IMR-90 (cell line): ENCODE measurements at regions not wholly inside any gene's neighbourhood (a gene's known extent, or its start where the extent isn't known, plus 50 kb on each side); places are given as distances from the start of the nearest gene placed in this dataset.

Source experiments
- ATAC-seq: fragments of 200-7000 bp; cut with Tn5 transposase; 2 replicates; pipeline ENCODE4 v1.9.1; 2020; ENCODE audit warnings: low read depth, mild to moderate bottlenecking, moderate library complexity
- BruUV-seq: library from RNA; stranded (reverse); fragments of 400-500 nt; replicated peaks from 2 replicates; lab custom pipeline; 2021; lab: Mats Ljungman, UMichigan
- CTCF ChIA-PET: fragments of 300-600 bp; formaldehyde crosslinking; extraction: SDS; loops from one replicate; lab custom pipeline; 2021; ENCODE audit warnings: antibody characterized with exemption; lab: Yijun Ruan, JAX
- POLR2A ChIA-PET: fragments of 300-600 bp; sonication (Branson Sonifier 250); formaldehyde crosslinking; loops from one replicate; lab custom pipeline; 2022; ENCODE audit warnings: antibody characterized with exemption; ENCODE audit not compliant: unreplicated experiment; lab: Charles Lee
- DNase-seq: peaks from one replicate; pipeline ENCODE4 v3.0.0; 2013
- H2AFZ ChIP-seq: replicated peaks from 2 replicates; pipeline ENCODE3; 2013; ENCODE audit warnings: low read length, mild to moderate bottlenecking; ENCODE audit not compliant: poor library complexity
- H2AK5ac ChIP-seq: 2 replicates; pipeline ENCODE4 v1.6.1; 2013; ENCODE audit warnings: low read depth, low read length, inconsistent platforms
- H2AK9ac ChIP-seq: replicated peaks from 2 replicates; pipeline ENCODE3; 2013; ENCODE audit warnings: mild to moderate bottlenecking, low read depth, low read length, moderate library complexity; ENCODE audit not compliant: poor library complexity
- H2BK120ac ChIP-seq: 2 replicates; pipeline ENCODE4 v1.6.1; 2013; ENCODE audit warnings: low read depth, low read length, inconsistent platforms
- H2BK15ac ChIP-seq: 3 replicates; pipeline ENCODE4 v1.6.1; 2013; ENCODE audit warnings: low read depth, low read length, inconsistent platforms
- H2BK20ac ChIP-seq: 2 replicates; pipeline ENCODE4 v1.6.1; 2013; ENCODE audit warnings: low read depth, mild to moderate bottlenecking, inconsistent platforms, low read length, moderate library complexity
- H2BK5ac ChIP-seq: 2 replicates; pipeline ENCODE4 v1.6.1; 2013; ENCODE audit warnings: mild to moderate bottlenecking, low read depth, low read length, inconsistent platforms; ENCODE audit not compliant: poor library complexity, severe bottlenecking
- H3K14ac ChIP-seq: replicated peaks from 2 replicates; pipeline ENCODE4 v1.6.1; 2013; ENCODE audit warnings: low read depth, low read length, inconsistent platforms
- H3K18ac ChIP-seq: 2 replicates; pipeline ENCODE4 v1.6.1; 2013; ENCODE audit warnings: low read depth, low read length, control low read depth
- H3K23ac ChIP-seq: 2 replicates; pipeline ENCODE4 v1.6.1; 2013; ENCODE audit warnings: low read depth, low read length, inconsistent platforms
- H3K27ac ChIP-seq: 2 replicates; pipeline ENCODE4 v1.5.1; 2013; ENCODE audit warnings: mild to moderate bottlenecking, control low read depth, low read length; ENCODE audit not compliant: insufficient read depth
- H3K27me3 ChIP-seq: 2 replicates; pipeline ENCODE4 v1.6.1; 2013; ENCODE audit warnings: low read length; ENCODE audit not compliant: control insufficient read depth, insufficient read depth
- H3K36me3 ChIP-seq: 2 replicates; pipeline ENCODE4 v1.6.1; 2013; ENCODE audit warnings: low read length, mixed read lengths; ENCODE audit not compliant: control insufficient read depth, insufficient read depth
- H3K4ac ChIP-seq: 2 replicates; pipeline ENCODE4 v1.6.1; 2013; ENCODE audit warnings: low read depth, low read length, inconsistent platforms
- H3K4me1 ChIP-seq: 2 replicates; pipeline ENCODE4 v1.6.1; 2013; ENCODE audit warnings: low read length, mixed read lengths; ENCODE audit not compliant: control insufficient read depth, insufficient read depth
- H3K4me2 ChIP-seq: 2 replicates; pipeline ENCODE4 v1.6.1; 2013; ENCODE audit warnings: low read depth, mild to moderate bottlenecking, control low read depth, low read length, moderate library complexity
- H3K4me3 ChIP-seq: 2 replicates; pipeline ENCODE4 v1.5.1; 2013; ENCODE audit warnings: low read depth, mild to moderate bottlenecking, control low read depth, low read length, moderate library complexity; ENCODE audit not compliant: insufficient read depth
- H3K56ac ChIP-seq: 2 replicates; pipeline ENCODE4 v1.6.1; 2013; ENCODE audit warnings: low read length, inconsistent platforms; ENCODE audit not compliant: insufficient read depth; ENCODE audit errors: extremely low read depth
- H3K79me1 ChIP-seq, 2 experiments: 2 replicates each; pipeline ENCODE4 v1.6.1; 2013; ENCODE audit warnings: low read length in 2 of 2, inconsistent platforms in 1 of 2, low read depth in 1 of 2
- H3K9ac ChIP-seq: 2 replicates; pipeline ENCODE4 v1.6.1; 2013; ENCODE audit warnings: low read depth, low read length, control low read depth
- H3K9me1 ChIP-seq: 2 replicates; pipeline ENCODE4 v1.6.1; 2013; ENCODE audit warnings: low read length, inconsistent platforms; ENCODE audit not compliant: insufficient read depth
- H3K9me3 ChIP-seq: 2 replicates; pipeline ENCODE4 v1.6.1; 2013; ENCODE audit warnings: low read length; ENCODE audit not compliant: control insufficient read depth, insufficient read depth
- H4K20me1 ChIP-seq: 2 replicates; pipeline ENCODE4 v1.6.1; 2013; ENCODE audit warnings: low read length, inconsistent platforms; ENCODE audit not compliant: insufficient read depth
- H4K5ac ChIP-seq: 2 replicates; pipeline ENCODE4 v1.6.1; 2013; ENCODE audit warnings: mild to moderate bottlenecking, low read depth, low read length, control low read depth
- H4K8ac ChIP-seq, 2 experiments: 2 replicates each; pipeline ENCODE4 v1.6.1; 2013; ENCODE audit warnings: low read depth in 2 of 2, low read length in 2 of 2, control low read depth in 1 of 2, inconsistent platforms in 1 of 2
- H4K91ac ChIP-seq: 2 replicates; pipeline ENCODE4 v1.6.1; 2013; ENCODE audit warnings: low read depth, low read length, inconsistent platforms; ENCODE audit not compliant: insufficient read depth
- BHLHE40 ChIP-seq: fragments of 150-350 bp; IDR thresholded peaks from 2 replicates; pipeline ENCODE4 v1.6.1; 2016; ENCODE audit warnings: mild to moderate bottlenecking, low read depth, low read length
- CHD1 ChIP-seq: IDR thresholded peaks from 2 replicates; pipeline ENCODE4 v1.6.1; 2012; ENCODE audit warnings: low read depth, low read length, improper control_type of control experiment
- CTCF ChIP-seq: conservative IDR thresholded peaks from 2 replicates; pipeline ENCODE4 v1.5.1; 2012; ENCODE audit warnings: mild to moderate bottlenecking, low read depth, low read length, improper control_type of control experiment
- FOS ChIP-seq: fragments of 150-350 bp; IDR thresholded peaks from 2 replicates; pipeline ENCODE4 v1.6.1; 2016; ENCODE audit warnings: low read depth, low read length
- MAFK ChIP-seq: IDR thresholded peaks from 2 replicates; pipeline ENCODE4 v1.6.1; 2012; ENCODE audit warnings: low read depth, low read length, improper control_type of control experiment
- MAZ ChIP-seq: IDR thresholded peaks from 2 replicates; pipeline ENCODE4 v1.6.1; 2012; ENCODE audit warnings: low read depth, mild to moderate bottlenecking, low read length, improper control_type of control experiment, moderate library complexity, borderline replicate concordance
- NFE2L2 ChIP-seq: fragments of 150-350 bp; IDR thresholded peaks from 2 replicates; pipeline ENCODE4 v1.6.1; 2016; ENCODE audit warnings: low read depth, mild to moderate bottlenecking, low read length
- POLR2A ChIP-seq: IDR thresholded peaks from 2 replicates; pipeline ENCODE4 v1.6.1; 2012; ENCODE audit warnings: mild to moderate bottlenecking, low read depth, low read length
- RAD21 ChIP-seq: IDR thresholded peaks from 2 replicates; pipeline ENCODE4 v1.6.1; 2012; ENCODE audit warnings: low read length, improper control_type of control experiment
- RCOR1 ChIP-seq: IDR thresholded peaks from 2 replicates; pipeline ENCODE4 v1.6.1; 2012; ENCODE audit warnings: mild to moderate bottlenecking, low read length, improper control_type of control experiment; ENCODE audit not compliant: insufficient replicate concordance
- RFX5 ChIP-seq: IDR thresholded peaks from 2 replicates; pipeline ENCODE4 v1.8.0; 2012; ENCODE audit warnings: low read depth, mild to moderate bottlenecking, low read length, moderate library complexity
- SMC3 ChIP-seq: fragments of 150-350 bp; IDR thresholded peaks from 2 replicates; pipeline ENCODE4 v1.6.1; 2016; ENCODE audit warnings: low read depth, mild to moderate bottlenecking, antibody characterized with exemption, low read length, moderate library complexity
- USF2 ChIP-seq: fragments of 150-350 bp; IDR thresholded peaks from 2 replicates; pipeline ENCODE4 v1.6.1; 2017; ENCODE audit warnings: mild to moderate bottlenecking, antibody characterized with exemption, low read length, low read depth
- WGBS, 2 experiments: methylation state at CpG; one replicate each; pipeline versions ENCODE4 v1.1.5 to v1.1.7; 2013; ENCODE audit warnings: missing lambda C conversion rate in 2 of 2; ENCODE audit not compliant: insufficient read length in 1 of 2; ENCODE audit errors: extremely low coverage in 2 of 2; 5-methylcytosine and 5-hydroxymethylcytosine counted together
- dilution Hi-C: fragments of 300-500 bp; cut with HindIII; formaldehyde crosslinking; loops from one replicate; pipeline ENCODE4 v1.14.3; 2018; ENCODE audit warnings: low sequenced_read_pairs; ENCODE audit not compliant: unreplicated experiment
- in situ Hi-C: fragments of 300-500 bp; cut with MboI; formaldehyde crosslinking; loops from 3 replicates; pipeline ENCODE4 v1.14.3; 2019; ENCODE audit warnings: low sequenced_read_pairs, inconsistent platforms, mixed read lengths
- intact Hi-C: fragments of 100-400 bp; cut with micrococcal nuclease; formaldehyde crosslinking; loops from 2 replicates; pipeline ENCODE4 v1.10.0; 2022
- TF ChIP-seq, protein P1 (sequence below): fragments of 150-350 bp; IDR thresholded peaks from 2 replicates; pipeline ENCODE4 v1.6.1; 2016; ENCODE audit warnings: low read depth, mild to moderate bottlenecking, low read length, moderate library complexity, borderline replicate concordance

DNA sequence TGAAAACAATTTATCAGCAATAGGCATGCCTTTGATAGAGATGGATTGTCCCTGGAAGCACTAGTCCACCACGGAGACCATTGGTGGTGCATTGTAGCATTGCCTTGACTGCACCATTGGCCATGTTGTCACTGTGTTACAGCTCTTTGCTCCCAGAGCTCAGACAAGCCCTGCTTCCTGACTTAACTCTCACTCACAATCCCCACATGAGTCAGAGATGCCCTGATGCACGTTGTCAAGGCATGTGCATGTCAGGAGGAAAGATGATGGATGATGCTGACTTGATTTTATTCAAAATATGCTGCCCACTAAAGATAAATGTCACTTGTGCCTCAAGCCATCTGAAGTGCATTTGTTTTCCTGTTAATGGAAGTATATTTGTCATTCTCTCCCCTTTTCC is 266.1 kb downstream of the ARRDC4 start:
- Histone ChIP-seq H3K14ac (no peak overlapping the region), H3K9me3 (peaks cover 27% of the 10 kb centered on the region), H3K9me1 (no peaks in the 10 kb centered on the region), H3K18ac (no peak overlapping the region), H3K4me1 (no peaks in the 10 kb centered on the region), H3K23ac (no peak overlapping the region), H2AK5ac (no peak overlapping the region), H3K27me3 (no peaks in the 10 kb centered on the region), H4K91ac (no peak overlapping the region), H2BK15ac (no peak overlapping the region), H3K4me3 (no peak overlapping the region), H2AFZ (no peak overlapping the region), H3K79me1 (no peaks in the 10 kb centered on the region), H4K20me1 (no peaks in the 10 kb centered on the region), H2BK5ac (no peak overlapping the region), H4K5ac (no peak overlapping the region), H2BK120ac (no peak overlapping the region), H3K9ac (no peak overlapping the region), H3K27ac (no peak overlapping the region), H4K8ac (no peak overlapping the region), H2BK20ac (no peak overlapping the region), H3K36me3 (no peaks in the 10 kb centered on the region), H3K56ac (no peak overlapping the region), H3K4me2 (no peak overlapping the region), H2AK9ac (no peak overlapping the region), H3K4ac (no peak overlapping the region)
- CTCF ChIA-PET, result no interaction called here
- no peak for ATAC-seq
- TF ChIP-seq POLR2A, result no peak
- TF ChIP-seq SMC3, result no peak
- TF ChIP-seq BHLHE40, result no peak
- no peak for TF ChIP-seq NFE2L2
- TF ChIP-seq RAD21, result no peak
- no peak for TF ChIP-seq CHD1
- TF ChIP-seq USF2, result no peak
- no peak for TF ChIP-seq CTCF
- TF ChIP-seq MAFK, result no peak
- TF ChIP-seq RFX5, result no peak
- no peak for TF ChIP-seq MAZ
- no peak for TF ChIP-seq RCOR1
- no peak for TF ChIP-seq FOS
- TF ChIP-seq, protein P1, sequence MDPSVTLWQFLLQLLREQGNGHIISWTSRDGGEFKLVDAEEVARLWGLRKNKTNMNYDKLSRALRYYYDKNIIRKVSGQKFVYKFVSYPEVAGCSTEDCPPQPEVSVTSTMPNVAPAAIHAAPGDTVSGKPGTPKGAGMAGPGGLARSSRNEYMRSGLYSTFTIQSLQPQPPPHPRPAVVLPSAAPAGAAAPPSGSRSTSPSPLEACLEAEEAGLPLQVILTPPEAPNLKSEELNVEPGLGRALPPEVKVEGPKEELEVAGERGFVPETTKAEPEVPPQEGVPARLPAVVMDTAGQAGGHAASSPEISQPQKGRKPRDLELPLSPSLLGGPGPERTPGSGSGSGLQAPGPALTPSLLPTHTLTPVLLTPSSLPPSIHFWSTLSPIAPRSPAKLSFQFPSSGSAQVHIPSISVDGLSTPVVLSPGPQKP, result no peak
- in situ Hi-C loops (no loop called here), intact Hi-C loops (no loop called here), dilution Hi-C loops (no loop called here)
- DNase-seq, result no peak
- no TSS peak for BruUV-seq
- 0% methylated on average over 1 of the region's 2 CpGs; no CpG with 5 or more reads in 1 of the 2 experiments for WGBS, 2 experiments
- POLR2A ChIA-PET, result no interaction called here
